Putamen (tissue), 1 donor: ENCODE measurements at regions not wholly inside any gene's neighbourhood (a gene's known extent, or its start where the extent isn't known, plus 50 kb on each side); places are given as distances from the start of the nearest gene placed in this dataset.
"Not testable (repeated sequence)": the region's sequence is repeated elsewhere in the genome, so short reads cannot be mapped to it uniquely, and the experiment has no call there.

Source experiments
- DNase-seq: peaks from one replicate; pipeline ENCODE4 v3.0.0-alpha.2; 2016; ENCODE audit warnings: low spot score

GRCh38 chr13:58994777-58995176 lies 1169.0 kb downstream of the DIAPH3 start:
- no peak for DNase-seq

- no peak for DNase-seq
Observed at GRCh38 chr13:58998716-58999115, 1165.0 kb downstream of the DIAPH3 start.

- no peak for DNase-seq
Observed at GRCh38 chr13:58999851-59000250, 1163.9 kb downstream of the DIAPH3 start.

- no peak for DNase-seq
Observed at GRCh38 chr13:59000770-59001169, 1163.0 kb downstream of the DIAPH3 start.

- DNase-seq = no peak
Observed at GRCh38 chr13:59012731-59013130, 1151.0 kb downstream of the DIAPH3 start.

- no peak for DNase-seq
Observed at GRCh38 chr13:59016250-59016649, 1147.5 kb downstream of the DIAPH3 start.

GRCh38 chr13:59024434-59024833 lies 1139.3 kb downstream of the DIAPH3 start:
- no peak for DNase-seq

GRCh38 chr13:59034198-59034597 lies 1129.5 kb downstream of the DIAPH3 start:
- DNase-seq = no peak

GRCh38 chr13:59038824-59039223 lies 1124.9 kb downstream of the DIAPH3 start:
- no peak for DNase-seq

GRCh38 chr13:59043016-59043415 lies 1120.7 kb downstream of the DIAPH3 start:
- no peak for DNase-seq

GRCh38 chr13:59047546-59047945 lies 1116.2 kb downstream of the DIAPH3 start:
- no peak for DNase-seq

- DNase-seq = no peak
Observed at GRCh38 chr13:59061621-59062020, 1102.1 kb downstream of the DIAPH3 start.

GRCh38 chr13:59064042-59064441 lies 1099.7 kb downstream of the DIAPH3 start:
- DNase-seq = no peak

GRCh38 chr13:59076386-59076785 lies 1087.3 kb downstream of the DIAPH3 start:
- not testable (repeated sequence) for DNase-seq

- DNase-seq = no peak
Observed at GRCh38 chr13:59086147-59086546, 1077.6 kb downstream of the DIAPH3 start.

GRCh38 chr13:59088716-59089115 lies 1075.0 kb downstream of the DIAPH3 start:
- DNase-seq = no peak

- DNase-seq = no peak
Observed at GRCh38 chr13:59094181-59094580, 1069.5 kb downstream of the DIAPH3 start.

- DNase-seq = no peak
Observed at GRCh38 chr13:59099182-59099974, 1064.3 kb downstream of the DIAPH3 start.

- no peak for DNase-seq
Observed at GRCh38 chr13:59103004-59103768, 1060.5 kb downstream of the DIAPH3 start.

GRCh38 chr13:59111751-59112171 lies 1052.0 kb downstream of the DIAPH3 start:
- DNase-seq = no peak

- peak; percentile 75 for DNase-seq
Observed at GRCh38 chr13:59112221-59112718, 1051.5 kb downstream of the DIAPH3 start.

- DNase-seq = no peak
Observed at GRCh38 chr13:59119475-59119874, 1044.3 kb downstream of the DIAPH3 start.

GRCh38 chr13:59120297-59120843 lies 1043.4 kb downstream of the DIAPH3 start:
- DNase-seq = no peak
